HG03103 (cell line): ENCODE measurements at regions not wholly inside any gene's neighbourhood (a gene's known extent, or its start where the extent isn't known, plus 50 kb on each side); places are given as distances from the start of the nearest gene placed in this dataset.
A peak's percentile ranks its signal among the peaks of the same experiment; 100 is the strongest.

ENCODE experiments used
- ATAC-seq: cut with Tn5 transposase; IDR thresholded peaks from one replicate; pipeline ENCODE4 v1.9.1; 2021; ENCODE audit warnings: low read depth; ENCODE audit not compliant: unreplicated experiment

DNA sequence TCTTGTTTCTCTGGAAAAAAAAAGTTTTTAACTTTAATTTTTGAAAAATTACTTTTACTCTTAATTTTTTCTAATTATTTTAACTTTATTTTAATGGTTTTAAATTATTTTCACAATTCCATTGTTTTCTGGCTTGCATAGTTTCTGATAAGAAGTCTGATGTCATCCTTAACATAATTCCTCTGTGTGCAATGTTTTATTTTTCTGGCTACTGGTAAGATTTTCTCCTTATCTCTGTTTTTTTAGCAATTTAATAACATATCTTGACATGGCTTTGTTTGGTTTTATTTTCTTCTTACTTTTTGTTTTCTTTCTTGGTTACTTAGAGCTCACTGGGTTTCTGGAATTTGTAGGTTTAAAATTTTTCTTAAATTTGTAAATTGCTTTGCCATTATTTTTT, 114.8 kb downstream of the TBXT start:
- ATAC-seq, result no peak

DNA sequence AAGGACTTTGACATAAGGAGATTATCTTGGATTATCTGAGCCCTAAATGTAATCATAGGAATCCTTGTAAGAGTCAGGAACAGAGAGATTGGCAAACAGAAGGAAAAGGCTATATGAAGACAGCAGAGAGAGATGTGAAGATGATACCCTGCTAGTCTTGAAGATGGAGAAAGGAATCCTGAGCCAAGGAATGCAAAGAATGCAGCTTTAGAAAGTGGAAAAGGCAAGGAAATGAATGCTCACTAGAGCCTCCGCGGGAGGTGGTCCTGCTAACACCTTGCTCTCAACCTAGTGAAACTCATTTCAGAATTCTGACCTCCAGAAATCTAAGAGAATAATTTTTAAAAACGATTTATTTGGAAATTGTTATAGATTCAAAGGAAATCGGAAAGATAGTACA, 117.1 kb downstream of the TBXT start:
- no peak for ATAC-seq

DNA sequence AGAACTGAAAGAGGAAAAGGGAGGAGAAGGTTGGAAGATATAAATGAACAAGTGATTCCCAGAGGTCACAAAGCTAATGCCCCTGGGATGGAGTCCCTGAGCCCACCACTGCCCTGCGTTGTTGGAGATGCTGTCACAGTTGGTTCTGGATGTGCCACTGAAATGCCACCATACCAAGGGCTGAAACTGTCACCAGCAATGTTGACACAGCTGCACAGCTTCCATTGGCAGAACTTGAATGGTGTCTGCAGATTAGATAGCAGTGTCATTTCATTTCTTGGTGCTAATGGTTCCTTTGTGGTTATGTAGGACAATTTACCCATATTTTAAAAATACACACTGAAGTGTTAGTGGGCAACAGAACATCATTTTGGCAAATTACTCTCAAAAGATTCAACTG, 120.7 kb downstream of the TBXT start:
- ATAC-seq, result no peak

DNA sequence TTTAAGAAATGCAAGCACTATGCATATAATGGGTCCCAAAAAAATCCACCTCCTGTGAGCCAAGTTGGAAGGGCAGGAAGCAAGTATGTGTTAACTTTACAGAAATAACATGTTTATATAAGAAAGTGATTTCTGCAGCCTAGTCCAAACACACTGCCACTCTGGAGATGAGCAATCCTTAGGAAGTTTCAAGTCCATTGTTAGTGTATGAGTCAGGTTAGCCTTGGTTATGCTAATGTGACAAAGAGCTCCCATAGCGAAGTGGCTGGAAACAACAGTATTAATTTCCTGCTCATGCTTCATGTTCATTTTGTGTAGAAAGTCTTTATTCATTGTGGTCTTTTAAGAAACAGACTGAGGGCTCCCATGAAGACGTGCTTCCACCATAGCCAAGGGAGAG, 121.4 kb downstream of the TBXT start:
- no peak for ATAC-seq

DNA sequence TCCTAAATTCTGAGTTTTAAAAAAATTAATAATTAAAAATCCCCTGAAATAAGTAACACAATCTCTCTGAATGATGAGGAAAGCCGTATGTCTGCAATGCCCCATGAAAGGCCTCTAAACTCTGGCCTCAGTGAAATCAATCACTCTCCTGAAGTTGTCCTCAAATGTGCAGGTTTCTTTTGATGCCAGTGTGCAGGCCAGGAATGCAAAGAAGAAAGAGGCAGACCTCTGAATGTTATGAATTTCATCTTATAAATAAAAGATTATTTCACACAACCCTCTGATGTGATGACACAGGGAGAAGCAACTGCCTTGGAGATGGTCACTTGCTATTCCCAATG, 121.8 kb downstream of the TBXT start:
- no peak for ATAC-seq

DNA sequence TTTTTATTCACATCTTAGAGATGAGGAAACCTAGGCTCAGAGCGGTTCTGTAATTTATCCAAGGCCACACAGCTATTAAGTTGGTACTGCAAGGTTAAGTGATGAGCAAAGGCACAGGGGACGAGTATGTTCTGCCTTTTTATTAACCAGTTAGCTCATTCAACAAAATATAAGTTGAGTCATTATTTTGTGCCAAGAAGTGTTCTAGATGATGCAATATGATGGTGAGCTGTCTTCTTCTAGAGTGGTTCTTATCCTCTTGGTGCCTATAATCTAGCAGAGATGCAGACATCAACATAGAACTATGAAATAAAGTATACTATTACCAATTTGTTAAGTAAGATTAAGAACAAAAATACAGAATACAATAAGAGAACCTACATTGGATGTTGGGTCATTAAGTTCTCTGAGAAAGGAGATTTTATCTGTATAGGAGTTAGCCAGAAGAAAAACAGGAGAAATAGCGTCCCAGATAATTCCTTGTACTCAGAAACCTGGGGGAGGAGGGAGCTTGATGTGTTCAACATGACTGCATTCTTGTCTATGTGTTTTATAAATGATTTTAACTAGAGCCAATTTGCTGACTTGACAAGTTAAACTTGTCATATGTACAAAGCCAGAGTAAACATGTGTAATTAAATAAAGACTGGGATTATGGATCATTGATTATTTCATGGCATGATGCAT, 122.3 kb downstream of the TBXT start:
- no peak for ATAC-seq

DNA sequence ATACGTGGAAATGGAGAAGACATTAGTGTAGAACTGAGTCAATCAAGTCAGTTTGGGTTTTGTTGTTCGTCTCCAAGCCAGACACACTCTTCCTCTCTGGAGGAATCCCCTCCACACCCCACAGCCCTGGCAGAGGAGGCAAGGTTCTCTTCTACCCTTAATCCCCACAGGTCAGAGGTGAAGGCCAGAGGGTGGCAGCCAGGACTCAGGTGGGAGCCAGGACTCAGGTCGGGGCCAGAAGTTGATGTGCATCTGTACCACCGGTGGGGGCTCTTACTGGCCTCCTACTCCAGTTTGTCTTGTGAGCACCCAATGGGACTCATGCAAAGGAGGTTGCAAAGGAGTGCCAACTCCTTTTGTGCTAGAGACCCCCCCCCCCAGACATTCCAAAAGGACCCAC, 126.4 kb downstream of the TBXT start:
- no peak for ATAC-seq

DNA sequence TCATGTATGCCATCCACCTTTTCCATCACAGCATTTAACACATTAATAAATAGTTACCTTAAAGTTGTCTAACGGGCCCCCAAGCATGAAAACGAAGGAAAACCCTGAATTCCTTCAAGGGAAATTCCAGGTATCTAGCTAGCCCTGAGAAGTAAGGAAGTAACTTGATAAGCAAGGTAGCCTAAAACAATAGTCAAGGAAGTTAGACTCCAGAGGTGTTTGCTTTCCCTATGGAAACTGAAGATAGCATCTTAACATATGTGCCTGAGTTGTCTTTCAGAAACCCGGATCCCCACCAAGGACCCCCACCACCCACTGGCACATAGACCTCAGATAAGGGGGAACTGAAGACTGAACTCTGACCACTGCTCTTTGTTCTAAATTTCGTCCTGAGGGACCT, 127.4 kb downstream of the TBXT start:
- ATAC-seq, result no peak

DNA sequence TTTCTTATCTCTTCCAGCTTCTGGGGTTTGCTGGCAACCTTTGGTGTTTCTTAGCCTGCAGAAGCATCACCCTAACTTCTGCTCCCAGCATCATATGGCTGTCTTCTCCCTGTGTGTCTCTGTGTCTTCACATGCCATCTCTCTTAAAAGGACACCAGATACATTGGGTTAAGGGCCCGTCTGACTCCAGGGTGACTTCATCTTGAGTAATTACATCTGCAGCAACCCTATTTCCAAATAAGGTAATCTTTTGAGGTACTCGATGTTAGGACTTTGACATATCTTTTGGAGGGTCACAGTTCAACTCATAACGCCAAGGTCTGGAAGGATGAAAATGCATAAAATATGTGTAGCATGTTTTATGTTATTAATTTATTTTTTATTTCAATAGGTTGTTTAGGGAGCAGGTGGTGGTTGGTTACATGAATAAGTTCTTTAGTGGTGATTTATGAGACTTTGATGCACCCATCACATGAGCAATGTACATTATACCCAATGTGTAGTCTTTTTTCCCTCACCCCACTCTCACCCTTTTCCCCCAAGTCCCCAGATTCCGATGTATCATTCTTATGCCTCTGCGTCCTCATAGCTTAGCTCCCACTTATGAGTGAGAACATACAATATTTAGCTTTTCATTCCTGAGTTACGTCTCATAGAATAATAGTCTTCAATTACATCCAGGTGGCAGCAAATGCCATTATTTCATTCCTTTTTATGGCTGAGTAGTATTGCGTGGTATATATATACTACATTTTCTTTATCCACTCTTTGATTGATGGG, 131.1 kb downstream of the TBXT start:
- ATAC-seq, result no peak

DNA sequence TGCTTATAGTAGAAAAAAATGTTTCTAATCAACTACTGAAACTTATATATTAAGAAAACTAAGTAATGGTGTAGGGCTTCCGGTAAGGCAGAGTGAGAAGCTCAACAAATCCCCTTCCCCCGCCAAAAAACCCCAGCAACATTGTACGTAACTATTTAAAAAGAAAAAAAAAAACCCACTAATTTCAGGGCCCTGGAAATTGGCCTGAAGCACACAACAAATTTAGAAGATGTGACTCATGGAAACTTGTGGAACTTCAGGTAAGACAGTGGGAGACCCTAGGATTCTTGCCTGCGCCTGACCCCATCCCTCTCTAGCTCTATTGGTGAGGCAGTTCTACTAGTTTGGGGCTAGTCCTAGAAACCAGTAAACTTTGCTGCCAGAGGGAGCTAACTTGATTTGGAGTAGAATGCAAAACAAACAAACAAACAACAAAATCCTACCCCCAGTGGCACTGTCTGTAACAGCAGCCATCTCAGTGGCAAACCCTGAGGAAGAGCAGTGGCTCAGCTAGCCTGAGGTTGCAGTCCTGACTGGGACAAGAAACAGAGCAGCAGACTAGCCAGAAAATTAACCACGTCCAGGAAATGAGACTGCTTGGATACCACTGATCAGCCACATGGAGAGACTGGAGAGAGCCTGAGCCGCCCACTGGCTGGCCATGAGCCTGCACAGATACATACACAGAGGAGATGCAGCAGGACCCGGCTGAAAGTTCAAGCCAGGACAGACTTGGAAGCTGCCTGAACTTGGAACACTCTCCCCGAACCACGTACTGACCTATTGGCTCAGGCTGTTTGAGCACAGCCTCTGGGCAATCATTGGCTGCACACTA, 135.1 kb downstream of the TBXT start:
- ATAC-seq, result peak; percentile 57

DNA sequence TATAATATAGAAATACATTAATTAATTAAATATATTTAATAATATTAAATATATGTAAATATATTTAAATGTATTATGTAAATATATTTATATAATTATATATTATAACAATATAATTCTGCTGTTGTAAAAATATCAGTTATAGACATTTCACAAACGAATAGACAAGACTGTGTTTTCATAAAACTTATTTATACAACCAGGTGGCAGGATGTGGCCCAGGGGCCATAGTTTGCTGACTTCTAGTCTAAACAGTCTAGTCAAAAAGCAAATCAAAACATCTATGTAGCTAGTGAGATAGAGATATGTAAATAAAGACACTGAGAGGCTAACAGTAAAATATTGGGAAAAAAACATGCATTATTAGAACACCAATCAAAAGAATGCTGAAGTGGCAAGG, 136.4 kb downstream of the TBXT start:
- ATAC-seq, result no peak

DNA sequence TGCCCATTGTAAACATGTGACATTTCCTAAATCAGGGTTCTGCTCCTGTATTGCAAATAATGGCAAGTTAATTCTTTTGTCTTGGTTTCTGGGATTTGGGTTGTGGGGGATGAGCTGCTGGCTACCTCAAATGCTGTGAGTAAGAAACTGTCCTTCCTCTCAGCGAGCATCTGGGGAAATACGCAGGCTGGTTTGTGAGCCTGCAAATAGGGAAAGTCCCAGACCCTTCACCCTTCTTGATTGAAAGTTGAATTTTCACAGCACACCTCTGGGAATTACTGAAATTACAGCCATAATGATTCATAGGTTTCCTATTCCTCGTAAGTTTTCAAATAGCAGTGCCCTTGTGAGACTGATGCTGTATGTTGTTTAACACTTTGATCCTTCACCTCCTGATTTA, 138.1 kb downstream of the TBXT start:
- ATAC-seq, result no peak

DNA sequence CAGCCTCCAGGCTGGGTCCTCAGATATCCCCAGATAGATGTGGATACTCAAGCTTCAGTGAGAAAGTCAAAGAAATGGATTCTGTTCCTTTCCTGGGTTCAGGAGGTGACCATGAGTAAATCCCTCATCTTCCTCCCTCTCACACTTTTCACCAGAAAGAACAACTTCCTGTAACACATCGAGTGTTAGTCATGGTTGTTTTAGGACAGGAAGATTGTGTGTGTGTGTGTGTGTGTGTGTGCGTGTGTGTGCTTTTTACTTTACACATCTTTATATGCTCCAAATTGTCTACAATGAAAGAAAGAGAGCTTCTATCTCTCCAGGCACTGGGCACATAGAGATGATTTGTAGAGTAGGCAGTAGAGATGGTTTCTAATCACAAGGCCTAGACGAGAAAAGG, 139.9 kb downstream of the TBXT start:
- ATAC-seq, result no peak

DNA sequence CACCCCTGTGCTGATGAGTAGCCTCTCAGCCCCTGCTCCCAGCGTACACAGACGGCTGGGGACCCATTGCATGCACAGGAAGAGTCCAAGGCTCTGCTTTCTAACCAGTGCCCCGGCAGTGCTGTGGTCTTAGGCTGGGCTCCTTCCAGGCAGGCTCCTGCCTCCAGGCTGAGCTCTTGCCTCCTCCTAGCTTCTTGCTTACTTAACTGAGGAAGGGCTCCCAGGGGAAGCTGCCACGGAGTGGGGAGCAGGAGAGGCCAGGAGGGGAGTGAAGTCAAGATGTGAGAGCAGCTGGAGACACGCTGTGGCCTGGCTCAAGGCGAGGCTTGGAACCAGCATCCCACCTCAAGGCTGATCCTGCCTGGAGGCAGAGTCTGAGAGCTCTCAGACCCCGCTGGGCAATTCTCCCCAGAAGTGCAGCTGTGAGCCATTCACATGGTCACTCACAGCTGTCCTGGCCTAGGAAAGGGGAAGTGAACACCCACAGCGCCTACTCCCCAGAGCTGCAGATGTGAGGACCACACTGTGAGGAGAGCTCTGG, 141.0 kb downstream of the TBXT start:
- ATAC-seq, result no peak

DNA sequence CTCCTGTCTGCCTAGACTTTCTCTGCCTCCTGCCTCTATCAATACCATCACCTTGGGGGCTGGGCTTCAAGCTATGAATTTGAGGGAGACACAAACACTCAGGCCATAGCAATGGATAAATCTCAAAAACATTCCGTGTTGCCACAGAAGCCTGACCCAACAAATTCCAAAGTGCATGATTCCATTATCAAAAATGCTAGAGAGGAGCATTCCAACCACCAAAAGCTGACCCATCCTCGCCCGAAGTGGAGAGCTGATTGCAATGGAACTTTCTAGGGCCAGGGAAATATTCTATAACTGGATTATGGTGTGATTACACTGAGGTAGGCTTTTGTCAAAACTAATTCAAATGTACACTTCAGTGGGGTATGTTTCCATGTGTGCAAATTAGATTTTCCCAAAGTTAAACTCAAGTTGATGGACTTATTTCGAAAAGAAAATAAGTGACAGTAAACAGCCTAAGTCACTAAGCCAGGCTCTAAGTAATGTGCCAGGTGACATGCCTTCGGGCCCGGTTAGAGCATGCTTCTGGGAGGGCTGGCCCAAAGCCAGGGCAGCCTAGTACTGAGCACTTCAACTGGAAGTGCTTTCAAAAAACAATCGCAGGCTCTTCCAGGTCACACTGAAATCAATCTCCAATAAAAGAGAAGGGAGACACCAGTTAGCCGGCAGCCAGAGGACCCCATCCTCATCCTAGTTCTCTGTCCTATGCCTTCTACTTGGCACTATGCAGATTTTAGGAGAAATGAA, 142.3 kb downstream of the TBXT start:
- ATAC-seq, result no peak

DNA sequence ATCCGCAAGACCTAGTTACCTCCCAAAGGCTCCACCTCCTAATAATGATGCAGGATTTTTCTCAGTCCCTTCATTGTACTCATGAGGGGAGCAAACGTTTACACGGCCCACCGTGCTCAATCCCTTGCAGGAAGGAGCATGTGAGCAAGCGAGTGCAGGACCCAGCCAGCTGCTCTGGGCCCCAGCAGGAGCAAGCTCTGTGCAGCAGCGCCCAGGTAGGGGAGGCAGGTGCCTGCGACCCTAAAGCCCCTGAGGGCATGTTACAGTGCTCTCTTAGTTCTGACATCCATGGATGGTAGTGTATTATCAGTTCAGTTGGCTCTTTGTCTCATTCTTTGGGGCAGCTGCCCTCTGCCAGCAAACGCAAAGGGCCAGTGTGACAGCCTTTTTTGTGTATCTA, 143.4 kb downstream of the TBXT start:
- no peak for ATAC-seq

DNA sequence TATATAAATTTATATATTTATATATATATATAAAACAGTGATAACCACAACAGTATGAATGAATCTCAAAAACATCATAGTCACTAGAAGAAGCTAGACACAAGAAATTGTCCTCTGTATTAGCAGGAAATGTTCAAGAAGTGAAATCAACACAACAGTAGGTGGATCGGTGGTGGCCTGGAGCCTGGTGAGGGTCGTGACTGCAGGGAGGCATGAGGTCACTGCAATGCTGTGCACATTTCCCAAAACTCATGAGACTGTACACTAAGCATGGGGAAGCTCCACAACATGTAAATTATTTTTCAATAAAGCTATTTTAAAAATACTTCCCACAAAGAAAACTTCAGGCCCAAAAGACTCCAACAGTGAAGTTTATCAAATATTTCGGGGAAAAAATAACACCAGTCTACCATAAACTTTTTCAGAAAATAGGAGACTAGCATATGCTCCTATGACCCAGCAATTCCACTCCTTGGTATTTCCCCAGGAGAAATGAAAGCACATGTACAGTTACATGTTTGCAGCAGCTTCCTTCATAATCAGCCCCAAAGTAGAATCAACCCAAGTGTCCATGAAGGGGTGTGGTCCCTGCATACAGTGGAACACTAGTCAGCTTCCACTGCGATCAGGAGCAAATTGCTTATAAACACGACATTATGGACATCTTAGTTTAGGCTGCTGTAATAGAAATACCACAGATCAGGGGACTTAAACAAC, 144.2 kb downstream of the TBXT start:
- no peak for ATAC-seq

DNA sequence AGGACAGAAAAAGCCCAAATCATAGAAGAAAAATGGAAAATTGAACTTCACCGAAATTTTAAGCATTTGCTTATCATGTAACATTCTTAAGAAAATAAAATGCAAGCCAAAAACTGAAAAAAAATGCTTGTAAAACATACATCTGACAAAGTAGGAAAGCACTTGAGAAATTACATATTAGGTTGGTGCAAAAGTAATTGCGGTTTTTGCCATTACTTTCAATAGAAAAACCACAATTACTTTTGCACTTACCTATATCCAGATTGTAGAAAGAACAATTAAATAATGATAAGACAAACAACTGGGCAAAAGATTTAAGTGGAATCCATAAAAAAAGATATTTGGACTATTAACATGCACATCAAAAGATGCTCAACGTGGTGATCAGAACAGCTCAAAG, 146.2 kb downstream of the TBXT start:
- no peak for ATAC-seq

DNA sequence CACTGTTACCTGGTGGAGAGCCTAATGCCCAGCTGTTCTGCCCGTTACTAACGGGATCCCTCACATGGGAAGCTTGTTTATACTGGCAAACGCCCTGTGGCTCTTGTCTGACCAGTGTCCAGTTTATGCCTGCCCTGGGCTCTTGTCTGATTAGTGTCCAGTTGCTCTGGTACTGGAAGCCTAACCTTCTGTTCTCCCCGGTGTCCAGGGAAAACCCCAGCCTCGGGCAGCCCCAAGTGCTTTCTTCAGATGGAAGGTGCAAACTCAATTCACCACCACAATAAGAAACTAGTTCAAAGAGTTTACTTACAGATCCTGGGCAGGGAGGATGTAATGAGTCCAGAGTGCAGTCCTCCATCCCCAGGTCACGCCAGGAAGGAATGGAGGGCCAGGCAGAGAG, 148.4 kb downstream of the TBXT start:
- no peak for ATAC-seq

DNA sequence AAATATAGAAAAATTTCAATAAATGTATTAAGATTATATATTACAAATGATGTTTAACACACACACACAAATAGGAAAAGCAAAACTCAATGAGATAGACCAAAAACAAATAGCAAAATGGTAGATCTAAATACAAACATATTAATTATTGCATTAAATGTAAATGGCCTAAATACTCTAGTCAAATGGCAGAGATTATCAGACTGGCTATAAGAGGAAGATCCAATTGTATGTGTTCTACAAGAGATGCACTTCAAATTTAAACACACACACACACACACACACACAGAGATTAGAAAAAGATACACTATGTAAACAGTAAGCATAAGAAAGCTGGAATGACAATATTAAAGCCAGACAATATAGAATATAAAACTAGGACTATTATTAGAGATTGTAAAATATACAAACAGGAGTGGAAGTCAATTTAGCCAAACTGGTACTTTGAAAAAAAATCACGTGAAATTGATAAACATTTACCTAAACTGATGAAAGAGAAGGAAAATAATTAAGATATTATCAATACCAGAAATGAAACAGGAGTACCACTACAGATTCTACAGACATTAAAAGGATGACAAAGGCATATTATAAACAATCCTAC, 150.5 kb downstream of the TBXT start:
- ATAC-seq, result no peak
